ENCODE measurements at regions not wholly inside any gene's neighbourhood (a gene's known extent, or its start where the extent isn't known, plus 50 kb on each side); places are given as distances from the start of the nearest gene placed in this dataset.
A peak's percentile ranks its signal among the peaks of the same experiment; 100 is the strongest.

GRCh38 chr13:46963904-46964303 is 67.1 kb upstream of the HTR2A start:
- no peak for DNase-seq (ENCODE audit: low read depth, low spot score)
- Histone ChIP-seq H3K9me3 (ENCODE audit: control insufficient read depth, insufficient read depth, low read length) (no peaks in the 10 kb centered on the region), H3K4me3 (ENCODE audit: low read length) (no peak overlapping the region), H3K4me1 (ENCODE audit: control insufficient read depth, insufficient read depth, low read length) (no peaks in the 10 kb centered on the region), H3K27me3 (ENCODE audit: control insufficient read depth, insufficient read depth, low read length) (no peaks in the 10 kb centered on the region), H3K27ac (ENCODE audit: low read length) (no peak overlapping the region), H3K36me3 (ENCODE audit: control insufficient read depth, insufficient read depth, low read length) (no peaks in the 10 kb centered on the region)
- no CpG with 5 or more reads among the region's 4 CpGs for WGBS (ENCODE audit: insufficient coverage, insufficient read length)

- DNase-seq (ENCODE audit: low read depth, low spot score): no peak
- H3K36me3 ChIP-seq (ENCODE audit: control insufficient read depth, insufficient read depth, low read length): no peaks in the 10 kb centered on the region
- H3K4me3 ChIP-seq (ENCODE audit: low read length): no peak overlapping the region
These were observed 65.6 kb upstream of the HTR2A start for GRCh38 chr13:46962281-46962941.

GRCh38 chr13:46961719-46962118 is 64.9 kb upstream of the HTR2A start:
- Histone ChIP-seq H3K4me1 (ENCODE audit: control insufficient read depth, insufficient read depth, low read length) (no peaks in the 10 kb centered on the region), H3K9me3 (ENCODE audit: control insufficient read depth, insufficient read depth, low read length) (no peaks in the 10 kb centered on the region), H3K27ac (ENCODE audit: low read length) (no peak overlapping the region), H3K27me3 (ENCODE audit: control insufficient read depth, insufficient read depth, low read length) (no peaks in the 10 kb centered on the region), H3K36me3 (ENCODE audit: control insufficient read depth, insufficient read depth, low read length) (no peaks in the 10 kb centered on the region), H3K4me3 (ENCODE audit: low read length) (no peak overlapping the region)
- no peak for DNase-seq (ENCODE audit: low read depth, low spot score)
- WGBS (ENCODE audit: insufficient coverage, insufficient read length): no CpG with 5 or more reads among the region's 2 CpGs

More at GRCh38 chr13:46962281-46962941, 65.6 kb upstream of the HTR2A start:
- WGBS (ENCODE audit: insufficient coverage, insufficient read length): no CpG with 5 or more reads among the region's 6 CpGs
- H3K27me3 ChIP-seq (ENCODE audit: control insufficient read depth, insufficient read depth, low read length): no peaks in the 10 kb centered on the region
- H3K9me3 ChIP-seq (ENCODE audit: control insufficient read depth, insufficient read depth, low read length): no peaks in the 10 kb centered on the region
- no peaks in the 10 kb centered on the region for H3K4me1 ChIP-seq (ENCODE audit: control insufficient read depth, insufficient read depth, low read length)
- no peak overlapping the region for H3K27ac ChIP-seq (ENCODE audit: low read length)

GRCh38 chr13:46953941-46954340 is 57.1 kb upstream of the HTR2A start:
- Histone ChIP-seq H3K4me1 (ENCODE audit: control insufficient read depth, insufficient read depth, low read length) (no peaks in the 10 kb centered on the region), H3K27ac (ENCODE audit: low read length) (no peak overlapping the region)
- no peak for DNase-seq (ENCODE audit: low read depth, low spot score)

GRCh38 chr13:46953331-46953730 is 56.5 kb upstream of the HTR2A start:
- Histone ChIP-seq H3K27ac (ENCODE audit: low read length) (no peak overlapping the region), H3K27me3 (ENCODE audit: control insufficient read depth, insufficient read depth, low read length) (no peaks in the 10 kb centered on the region), H3K4me3 (ENCODE audit: low read length) (no peak overlapping the region), H3K9me3 (ENCODE audit: control insufficient read depth, insufficient read depth, low read length) (no peaks in the 10 kb centered on the region), H3K4me1 (ENCODE audit: control insufficient read depth, insufficient read depth, low read length) (no peaks in the 10 kb centered on the region), H3K36me3 (ENCODE audit: control insufficient read depth, insufficient read depth, low read length) (no peaks in the 10 kb centered on the region)
- no CpG with 5 or more reads among the region's 3 CpGs for WGBS (ENCODE audit: insufficient coverage, insufficient read length)
- DNase-seq (ENCODE audit: low read depth, low spot score): no peak

More at GRCh38 chr13:46953941-46954340, 57.1 kb upstream of the HTR2A start:
- H3K9me3 ChIP-seq (ENCODE audit: control insufficient read depth, insufficient read depth, low read length): no peaks in the 10 kb centered on the region
- no CpG with 5 or more reads among the region's 2 CpGs for WGBS (ENCODE audit: insufficient coverage, insufficient read length)
- H3K27me3 ChIP-seq (ENCODE audit: control insufficient read depth, insufficient read depth, low read length): no peaks in the 10 kb centered on the region
- no peak overlapping the region for H3K4me3 ChIP-seq (ENCODE audit: low read length)
- H3K36me3 ChIP-seq (ENCODE audit: control insufficient read depth, insufficient read depth, low read length): no peaks in the 10 kb centered on the region

- H3K36me3 ChIP-seq (ENCODE audit: control insufficient read depth, insufficient read depth, low read length): no peaks in the 10 kb centered on the region
- H3K27ac ChIP-seq (ENCODE audit: low read length): no peak overlapping the region
- DNase-seq (ENCODE audit: low read depth, low spot score): no peak
- H3K9me3 ChIP-seq (ENCODE audit: control insufficient read depth, insufficient read depth, low read length): no peaks in the 10 kb centered on the region
- H3K4me3 ChIP-seq (ENCODE audit: low read length): no peak overlapping the region
- H3K27me3 ChIP-seq (ENCODE audit: control insufficient read depth, insufficient read depth, low read length): no peaks in the 10 kb centered on the region
- peaks cover 2% of the 10 kb centered on the region; the same call in 1 of the 2 replicates for H3K4me1 ChIP-seq (ENCODE audit: control insufficient read depth, insufficient read depth, low read length)
- no CpG with 5 or more reads among the region's 6 CpGs for WGBS (ENCODE audit: insufficient coverage, insufficient read length)
These were observed 54.7 kb upstream of the HTR2A start for GRCh38 chr13:46951516-46951915.

- no CpG with 5 or more reads among the region's 3 CpGs for WGBS (ENCODE audit: insufficient coverage, insufficient read length)
- H3K4me3 ChIP-seq (ENCODE audit: low read length): no peak overlapping the region
- DNase-seq (ENCODE audit: low read depth, low spot score): no peak
- H3K36me3 ChIP-seq (ENCODE audit: control insufficient read depth, insufficient read depth, low read length): no peaks in the 10 kb centered on the region; the same call in 1 of the 2 replicates
- H3K27me3 ChIP-seq (ENCODE audit: control insufficient read depth, insufficient read depth, low read length): no peaks in the 10 kb centered on the region
- peaks cover 1% of the 10 kb centered on the region for H3K9me3 ChIP-seq (ENCODE audit: control insufficient read depth, insufficient read depth, low read length)
- peaks cover 2% of the 10 kb centered on the region; the same call in 1 of the 2 replicates for H3K4me1 ChIP-seq (ENCODE audit: control insufficient read depth, insufficient read depth, low read length)
- no peak overlapping the region for H3K27ac ChIP-seq (ENCODE audit: low read length)
These were observed 52.4 kb upstream of the HTR2A start for GRCh38 chr13:46949211-46949610.

GRCh38 chr13:46948338-46948737 is 51.5 kb upstream of the HTR2A start:
- no peaks in the 10 kb centered on the region for H3K27me3 ChIP-seq (ENCODE audit: control insufficient read depth, insufficient read depth, low read length)
- WGBS (ENCODE audit: insufficient coverage, insufficient read length): no CpG with 5 or more reads among the region's 4 CpGs
- no peak overlapping the region for H3K27ac ChIP-seq (ENCODE audit: low read length)
- peaks cover 1% of the 10 kb centered on the region for H3K9me3 ChIP-seq (ENCODE audit: control insufficient read depth, insufficient read depth, low read length)
- H3K4me1 ChIP-seq (ENCODE audit: control insufficient read depth, insufficient read depth, low read length): peaks cover 2% of the 10 kb centered on the region; the same call in 1 of the 2 replicates
- H3K36me3 ChIP-seq (ENCODE audit: control insufficient read depth, insufficient read depth, low read length): no peaks in the 10 kb centered on the region; the same call in 1 of the 2 replicates
- DNase-seq (ENCODE audit: low read depth, low spot score): no peak
- H3K4me3 ChIP-seq (ENCODE audit: low read length): no peak overlapping the region

GRCh38 chr13:46947425-46948191 is 50.8 kb upstream of the HTR2A start:
- Histone ChIP-seq H3K4me1 (ENCODE audit: control insufficient read depth, insufficient read depth, low read length) (peaks cover 2% of the 10 kb centered on the region; the same call in 1 of the 2 replicates), H3K36me3 (ENCODE audit: control insufficient read depth, insufficient read depth, low read length) (no peaks in the 10 kb centered on the region; the same call in 1 of the 2 replicates), H3K27me3 (ENCODE audit: control insufficient read depth, insufficient read depth, low read length) (no peaks in the 10 kb centered on the region), H3K9me3 (ENCODE audit: control insufficient read depth, insufficient read depth, low read length) (peaks cover 1% of the 10 kb centered on the region), H3K27ac (ENCODE audit: low read length) (no peak overlapping the region), H3K4me3 (ENCODE audit: low read length) (no peak overlapping the region)
- WGBS (ENCODE audit: insufficient coverage, insufficient read length): no CpG with 5 or more reads among the region's 4 CpGs
- DNase-seq (ENCODE audit: low read depth, low spot score): peak; percentile 43

Measured in iPS DF 6.9 (cell line).